Hematopoietic multipotent progenitor cell treated with erythropoietin and hydrocortisone succinate and interleukin-3 and kit ligand, for 8 days (in vitro differentiated cells): ENCODE measurements at regions not wholly inside any gene's neighbourhood (a gene's known extent, or its start where the extent isn't known, plus 50 kb on each side); places are given as distances from the start of the nearest gene placed in this dataset.
A peak's percentile ranks its signal among the peaks of the same experiment; 100 is the strongest.

Experiments
- DNase-seq: peaks from one replicate; pipeline ENCODE4 v3.0.0-alpha.2; 2015

GRCh38 chr18:61727241-61728193 is 165.3 kb downstream of the RNF152 start:
- DNase-seq: no peak

- no peak for DNase-seq
Measured at GRCh38 chr18:61724532-61724931, 168.3 kb downstream of the RNF152 start.

GRCh38 chr18:61722247-61722646 is 170.6 kb downstream of the RNF152 start:
- DNase-seq: no peak

GRCh38 chr18:61720496-61720895 is 172.3 kb downstream of the RNF152 start:
- no peak for DNase-seq

GRCh38 chr18:61719671-61720070 is 173.1 kb downstream of the RNF152 start:
- DNase-seq: no peak

GRCh38 chr18:61718944-61719343 is 173.9 kb downstream of the RNF152 start:
- DNase-seq: no peak

GRCh38 chr18:61714421-61714820 is 178.4 kb downstream of the RNF152 start:
- DNase-seq: peak; percentile 36

GRCh38 chr18:61713502-61713901 is 179.3 kb downstream of the RNF152 start:
- DNase-seq: no peak

- no peak for DNase-seq
Measured at GRCh38 chr18:61710082-61710620, 182.7 kb downstream of the RNF152 start.

GRCh38 chr18:61706276-61706915 is 186.4 kb downstream of the RNF152 start:
- no peak for DNase-seq

GRCh38 chr18:61703508-61703907 is 189.3 kb downstream of the RNF152 start:
- no peak for DNase-seq

- no peak for DNase-seq
Measured at GRCh38 chr18:61702007-61702406, 190.8 kb downstream of the RNF152 start.

GRCh38 chr18:61699397-61700110 is 193.3 kb downstream of the RNF152 start:
- DNase-seq: no peak

GRCh38 chr18:61697306-61697909 is 195.4 kb downstream of the RNF152 start:
- no peak for DNase-seq

- no peak for DNase-seq
Measured at GRCh38 chr18:61694236-61694635, 198.6 kb downstream of the RNF152 start.

GRCh38 chr18:61690418-61691138 is 202.2 kb downstream of the RNF152 start:
- no peak for DNase-seq

GRCh38 chr18:61687317-61687716 is 205.5 kb downstream of the RNF152 start:
- DNase-seq: no peak

- DNase-seq: no peak
Measured at GRCh38 chr18:61683856-61684255, 209.0 kb downstream of the RNF152 start.

- no peak for DNase-seq
Measured at GRCh38 chr18:61681065-61681464, 211.7 kb downstream of the RNF152 start.

GRCh38 chr18:61679836-61680235 is 213.0 kb downstream of the RNF152 start:
- DNase-seq: no peak

- DNase-seq: no peak
Measured at GRCh38 chr18:61677435-61677970, 215.3 kb downstream of the RNF152 start.
